Colonic mucosa (tissue), 4 donors: ENCODE measurements at regions not wholly inside any gene's neighbourhood (a gene's known extent, or its start where the extent isn't known, plus 50 kb on each side); places are given as distances from the start of the nearest gene placed in this dataset.

Experiments used
- DNase-seq: peaks from one replicate; pipeline ENCODE4 v3.0.0-alpha.2; 2020
- H3K27ac ChIP-seq: fragments of 200-600 bp; one replicate; pipeline ENCODE4 v1.8.0; 2021
- H3K27me3 ChIP-seq: fragments of 200-600 bp; one replicate; pipeline ENCODE4 v1.8.0; 2021
- H3K36me3 ChIP-seq: fragments of 200-600 bp; one replicate; pipeline ENCODE4 v1.8.0; 2021
- H3K4me1 ChIP-seq: fragments of 200-600 bp; one replicate; pipeline ENCODE4 v1.8.0; 2021; ENCODE audit warnings: mild to moderate bottlenecking
- H3K4me3 ChIP-seq: fragments of 200-600 bp; one replicate; pipeline ENCODE4 v1.8.0; 2021
- H3K9ac ChIP-seq, 2 donors: one replicate each; pipeline ENCODE4 v1.7.0; 2013; ENCODE audit warnings: control low read depth in 2 of 2, low read depth in 2 of 2, low read length in 2 of 2
- H3K9me3 ChIP-seq: fragments of 200-600 bp; one replicate; pipeline ENCODE4 v1.8.0; 2021
- CTCF ChIP-seq: fragments of 200-600 bp; IDR thresholded peaks from one replicate; pipeline ENCODE4 v1.8.0; 2022; ENCODE audit warnings: antibody characterized with exemption, mild to moderate bottlenecking
- intact Hi-C: fragments of 100-400 bp; cut with DNase I; formaldehyde crosslinking; loops from one replicate; pipeline ENCODE4 v1.14.1; 2022
- donor health status: healthy.
- donor health status: DM: no; HTN: no; CAD: no.
- donor health status: DM: no; HTN: no; CAD: no.

GRCh38 chr22:48223488-48224190 is 1461.2 kb downstream of the TBC1D22A start:
- no peak for DNase-seq
- intact Hi-C loops: no loop called here

GRCh38 chr22:48222742-48223487 is 1460.5 kb downstream of the TBC1D22A start:
- H3K9me3 ChIP-seq: no peaks in the 10 kb centered on the region
- H3K9ac ChIP-seq: no peak overlapping the region
- intact Hi-C loops: no loop called here
- no peaks in the 10 kb centered on the region for H3K4me1 ChIP-seq
- no peaks in the 10 kb centered on the region for H3K27me3 ChIP-seq
- H3K27ac ChIP-seq: no peak overlapping the region
- no peak overlapping the region for H3K4me3 ChIP-seq
- DNase-seq: no peak
- no peaks in the 10 kb centered on the region for H3K36me3 ChIP-seq
- TF ChIP-seq CTCF: no peak

More at GRCh38 chr22:48223488-48224190, 1461.2 kb downstream of the TBC1D22A start:
- TF ChIP-seq CTCF: no peak
- H3K27ac ChIP-seq: no peak overlapping the region
- H3K36me3 ChIP-seq: no peaks in the 10 kb centered on the region
- no peaks in the 10 kb centered on the region for H3K4me1 ChIP-seq
- H3K9ac ChIP-seq: no peak overlapping the region
- no peak overlapping the region for H3K4me3 ChIP-seq
- H3K9me3 ChIP-seq: no peaks in the 10 kb centered on the region
- H3K27me3 ChIP-seq: no peaks in the 10 kb centered on the region

DNA sequence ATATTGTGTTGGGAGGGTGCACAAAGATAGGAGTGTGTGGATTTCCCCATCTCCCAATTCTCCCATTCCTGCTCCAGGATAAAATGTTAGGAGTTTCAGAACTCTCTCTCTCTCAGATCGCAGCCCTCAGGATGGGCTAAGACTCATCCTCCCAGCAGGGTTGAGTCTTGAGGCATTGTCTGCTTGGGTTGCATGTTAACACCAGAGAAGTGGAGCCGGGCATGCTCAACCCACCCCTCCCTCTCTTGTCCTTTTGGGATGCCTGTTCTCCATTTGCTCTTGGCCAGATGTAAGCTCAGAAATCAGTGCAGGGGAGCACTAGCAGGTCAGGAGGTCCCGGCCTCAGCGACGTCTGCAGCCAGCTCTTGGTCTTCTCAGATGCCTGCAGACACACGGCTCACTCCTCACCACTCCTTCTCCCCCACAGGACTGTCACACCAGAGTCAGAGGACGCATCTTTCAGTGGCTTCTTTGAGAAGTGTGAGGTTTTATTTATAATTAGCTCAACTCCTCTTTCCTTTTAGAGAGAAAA is 1456.5 kb downstream of the TBC1D22A start:
- DNase-seq: no peak
- TF ChIP-seq CTCF: no peak
- Histone ChIP-seq H3K9me3 (no peaks in the 10 kb centered on the region), H3K4me3 (no peak overlapping the region), H3K9ac (no peak overlapping the region), H3K27ac (no peak overlapping the region), H3K4me1 (no peaks in the 10 kb centered on the region), H3K36me3 (no peaks in the 10 kb centered on the region), H3K27me3 (no peaks in the 10 kb centered on the region)
- intact Hi-C loops: no loop called here

DNA sequence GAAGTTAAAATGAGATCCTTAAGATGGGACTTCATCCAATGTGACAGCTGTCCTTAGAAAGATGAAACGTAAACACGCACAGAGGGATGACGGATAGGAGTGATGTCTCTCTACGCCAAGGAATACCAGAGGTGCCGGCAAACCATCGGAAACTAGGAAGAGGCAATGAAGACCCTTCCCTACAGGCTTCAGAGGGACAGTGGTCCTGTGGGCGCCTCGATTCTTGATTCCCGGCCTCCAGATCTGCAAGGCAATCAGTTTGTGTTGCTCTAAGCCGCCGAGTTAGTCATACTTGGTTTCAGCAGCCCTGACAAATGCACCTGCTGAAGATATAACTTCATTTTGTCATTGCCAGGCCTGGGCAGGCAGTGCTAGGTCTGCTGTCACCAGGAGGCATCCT is 1455.1 kb downstream of the TBC1D22A start:
- no peak for DNase-seq
- Histone ChIP-seq H3K27me3 (no peaks in the 10 kb centered on the region), H3K4me3 (no peak overlapping the region), H3K9me3 (no peaks in the 10 kb centered on the region), H3K4me1 (no peaks in the 10 kb centered on the region), H3K9ac (no peak overlapping the region), H3K27ac (no peak overlapping the region), H3K36me3 (no peaks in the 10 kb centered on the region)
- no peak for TF ChIP-seq CTCF
- intact Hi-C loops: no loop called here

DNA sequence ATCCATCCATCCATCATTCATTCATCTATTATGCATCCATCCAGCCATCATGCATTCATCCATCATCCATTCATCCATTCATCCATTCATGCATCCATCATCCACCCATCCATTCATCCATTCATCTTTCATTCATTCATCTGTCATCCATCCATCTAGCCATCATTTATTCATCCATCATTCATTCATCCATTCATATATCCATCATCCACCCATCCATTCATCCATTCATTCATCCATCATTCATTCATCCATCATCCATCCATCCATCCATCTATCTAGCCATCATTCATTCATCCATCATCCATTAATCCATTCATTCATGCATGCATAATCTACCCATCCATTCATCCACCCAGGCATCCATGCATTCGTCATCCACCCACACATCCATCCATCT is 1450.3 kb downstream of the TBC1D22A start:
- intact Hi-C loops: no loop called here
- no peak for TF ChIP-seq CTCF
- Histone ChIP-seq H3K36me3 (no peaks in the 10 kb centered on the region), H3K4me3 (no peak overlapping the region), H3K27ac (no peak overlapping the region), H3K9ac (no peak overlapping the region), H3K27me3 (no peaks in the 10 kb centered on the region), H3K9me3 (no peaks in the 10 kb centered on the region), H3K4me1 (no peaks in the 10 kb centered on the region)
- no peak for DNase-seq
